ENCODE measurements at regions not wholly inside any gene's neighbourhood (a gene's known extent, or its start where the extent isn't known, plus 50 kb on each side); places are given as distances from the start of the nearest gene placed in this dataset.

GRCh38 chr1:96041470-96041869, 680.1 kb upstream of the PTBP2 start:
- Mint-ChIP-seq H3K36me3 (ENCODE audit: low read depth, unreplicated experiment) (no peaks in the 10 kb centered on the region), H3K4me1 (ENCODE audit: low read depth, unreplicated experiment) (no peaks in the 10 kb centered on the region), H3K27me3 (ENCODE audit: low read depth, unreplicated experiment) (peaks cover 2% of the 10 kb centered on the region), H3K9me3 (ENCODE audit: unreplicated experiment) (no peaks in the 10 kb centered on the region), H3K4me3 (ENCODE audit: unreplicated experiment) (no peak overlapping the region), H3K27ac (ENCODE audit: unreplicated experiment) (no peak overlapping the region)
- DNase-seq (ENCODE audit: low read depth) (no peak), FAIRE-seq (no peak)
- no peak overlapping the region for H2AFZ ChIP-seq (ENCODE audit: low read depth, low read length)
- H3K27ac ChIP-seq (ENCODE audit: low read depth, low read length), result no peak overlapping the region
- no peaks in the 10 kb centered on the region for H3K27me3 ChIP-seq (ENCODE audit: insufficient read depth, low read length)
- H4K20me1 ChIP-seq (ENCODE audit: insufficient read depth, low read length), result no peaks in the 10 kb centered on the region
- no peaks in the 10 kb centered on the region for H3K36me3 ChIP-seq (ENCODE audit: insufficient read depth, low read length)
- H3K4me2 ChIP-seq (ENCODE audit: low read length), result no peak overlapping the region
- H3K79me2 ChIP-seq (ENCODE audit: insufficient read depth, low read length), result no peaks in the 10 kb centered on the region
- TF ChIP-seq EZH2 (IDR thresholded peaks at IDR 0.05; ENCODE audit: insufficient read depth, low read length), result no peak
- TF ChIP-seq CTCF (IDR thresholded peaks at IDR 0.05; ENCODE audit: insufficient read depth, low read depth, low read length), result no peak
- no peaks in the 10 kb centered on the region for H3K9me3 ChIP-seq (ENCODE audit: insufficient read depth, low read depth, low read length)
- no peaks in the 10 kb centered on the region for H3K4me1 ChIP-seq (ENCODE audit: insufficient read depth, low read length)
- H3K4me3 ChIP-seq (ENCODE audit: insufficient read depth, low read depth, low read length), result no peak overlapping the region
- H3K9ac ChIP-seq (ENCODE audit: low read length), result no peak overlapping the region

GRCh38 chr1:96048572-96049212, 672.9 kb upstream of the PTBP2 start:
- Histone ChIP-seq H3K9me3 (ENCODE audit: insufficient read depth, low read depth, low read length) (no peaks in the 10 kb centered on the region), H3K27me3 (ENCODE audit: insufficient read depth, low read length) (no peaks in the 10 kb centered on the region), H3K4me3 (ENCODE audit: insufficient read depth, low read depth, low read length) (no peak overlapping the region), H3K36me3 (ENCODE audit: insufficient read depth, low read length) (no peaks in the 10 kb centered on the region), H3K79me2 (ENCODE audit: insufficient read depth, low read length) (no peaks in the 10 kb centered on the region), H3K27ac (ENCODE audit: low read depth, low read length) (no peak overlapping the region), H3K9ac (ENCODE audit: low read length) (no peak overlapping the region), H4K20me1 (ENCODE audit: insufficient read depth, low read length) (no peaks in the 10 kb centered on the region), H3K4me2 (ENCODE audit: low read length) (no peak overlapping the region), H2AFZ (ENCODE audit: low read depth, low read length) (no peak overlapping the region), H3K4me1 (ENCODE audit: insufficient read depth, low read length) (no peaks in the 10 kb centered on the region)
- no peak for FAIRE-seq
- TF ChIP-seq CTCF (IDR thresholded peaks at IDR 0.05; ENCODE audit: insufficient read depth, low read depth, low read length) (no peak), EZH2 (IDR thresholded peaks at IDR 0.05; ENCODE audit: insufficient read depth, low read length) (no peak)
- DNase-seq (ENCODE audit: low read depth), result no peak
- Mint-ChIP-seq H3K4me1 (ENCODE audit: low read depth, unreplicated experiment) (peaks cover 4% of the 10 kb centered on the region), H3K27me3 (ENCODE audit: low read depth, unreplicated experiment) (peaks cover 2% of the 10 kb centered on the region), H3K27ac (ENCODE audit: unreplicated experiment) (no peak overlapping the region), H3K9me3 (ENCODE audit: unreplicated experiment) (no peaks in the 10 kb centered on the region), H3K36me3 (ENCODE audit: low read depth, unreplicated experiment) (no peaks in the 10 kb centered on the region), H3K4me3 (ENCODE audit: unreplicated experiment) (no peak overlapping the region)

- TF ChIP-seq CTCF (IDR thresholded peaks at IDR 0.05; ENCODE audit: insufficient read depth, low read depth, low read length), result no peak
- TF ChIP-seq EZH2 (IDR thresholded peaks at IDR 0.05; ENCODE audit: insufficient read depth, low read length), result no peak
- no peak overlapping the region for H3K4me3 Mint-ChIP-seq (ENCODE audit: unreplicated experiment)
- no peak overlapping the region for H3K27ac Mint-ChIP-seq (ENCODE audit: unreplicated experiment)
- H3K36me3 Mint-ChIP-seq (ENCODE audit: low read depth, unreplicated experiment), result no peaks in the 10 kb centered on the region
- Histone ChIP-seq H3K27ac (ENCODE audit: low read depth, low read length) (no peak overlapping the region), H3K9me3 (ENCODE audit: insufficient read depth, low read depth, low read length) (no peaks in the 10 kb centered on the region), H3K9ac (ENCODE audit: low read length) (no peak overlapping the region), H3K36me3 (ENCODE audit: insufficient read depth, low read length) (no peaks in the 10 kb centered on the region), H3K27me3 (ENCODE audit: insufficient read depth, low read length) (no peaks in the 10 kb centered on the region), H3K4me1 (ENCODE audit: insufficient read depth, low read length) (no peaks in the 10 kb centered on the region), H3K4me3 (ENCODE audit: insufficient read depth, low read depth, low read length) (no peak overlapping the region), H2AFZ (ENCODE audit: low read depth, low read length) (no peak overlapping the region), H3K79me2 (ENCODE audit: insufficient read depth, low read length) (no peaks in the 10 kb centered on the region), H4K20me1 (ENCODE audit: insufficient read depth, low read length) (no peaks in the 10 kb centered on the region), H3K4me2 (ENCODE audit: low read length) (no peak overlapping the region)
- H3K4me1 Mint-ChIP-seq (ENCODE audit: low read depth, unreplicated experiment), result peaks cover 4% of the 10 kb centered on the region
- FAIRE-seq (no peak), DNase-seq (ENCODE audit: low read depth) (no peak)
- H3K27me3 Mint-ChIP-seq (ENCODE audit: low read depth, unreplicated experiment), result peaks cover 2% of the 10 kb centered on the region
- no peaks in the 10 kb centered on the region for H3K9me3 Mint-ChIP-seq (ENCODE audit: unreplicated experiment)
Measured at GRCh38 chr1:96049759-96050409, 671.7 kb upstream of the PTBP2 start.

Measured in astrocyte (in vitro differentiated cells and primary cell).